22Rv1 (cell line): ENCODE measurements at regions not wholly inside any gene's neighbourhood (a gene's known extent, or its start where the extent isn't known, plus 50 kb on each side); places are given as distances from the start of the nearest gene placed in this dataset.

ENCODE experiments used
- ZFX ChIP-seq: fragments of 450-650 bp; IDR thresholded peaks from 2 replicates; pipeline ENCODE4 v1.6.1; 2017; ENCODE audit warnings: antibody characterized with exemption, borderline replicate concordance
- TF ChIP-seq, protein P1 (sequence below): fragments of 450-650 bp; IDR thresholded peaks from 2 replicates; pipeline ENCODE4 v1.5.1; 2017; ENCODE audit warnings: mild to moderate bottlenecking

DNA sequence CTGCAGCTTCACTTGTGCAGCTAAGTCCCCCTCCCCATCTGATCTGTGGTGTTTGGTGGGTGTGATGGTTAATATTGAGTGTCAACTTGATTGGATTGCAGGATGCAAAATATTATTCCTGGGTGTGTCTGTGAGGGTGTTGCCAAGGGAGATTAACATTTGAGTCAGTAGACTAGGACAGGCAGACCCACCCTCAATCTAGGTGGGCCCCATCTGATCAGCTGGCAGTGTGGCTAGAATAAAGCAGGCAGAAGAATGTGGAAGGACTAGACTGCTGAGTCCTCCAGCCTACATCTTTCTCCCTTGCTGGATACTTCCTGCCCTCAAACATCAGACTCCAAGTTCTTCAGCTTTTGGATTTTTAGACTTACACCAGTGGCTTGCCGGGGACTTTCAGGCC is 103.5 kb upstream of the BOD1L1 start:
- TF ChIP-seq, protein P1, sequence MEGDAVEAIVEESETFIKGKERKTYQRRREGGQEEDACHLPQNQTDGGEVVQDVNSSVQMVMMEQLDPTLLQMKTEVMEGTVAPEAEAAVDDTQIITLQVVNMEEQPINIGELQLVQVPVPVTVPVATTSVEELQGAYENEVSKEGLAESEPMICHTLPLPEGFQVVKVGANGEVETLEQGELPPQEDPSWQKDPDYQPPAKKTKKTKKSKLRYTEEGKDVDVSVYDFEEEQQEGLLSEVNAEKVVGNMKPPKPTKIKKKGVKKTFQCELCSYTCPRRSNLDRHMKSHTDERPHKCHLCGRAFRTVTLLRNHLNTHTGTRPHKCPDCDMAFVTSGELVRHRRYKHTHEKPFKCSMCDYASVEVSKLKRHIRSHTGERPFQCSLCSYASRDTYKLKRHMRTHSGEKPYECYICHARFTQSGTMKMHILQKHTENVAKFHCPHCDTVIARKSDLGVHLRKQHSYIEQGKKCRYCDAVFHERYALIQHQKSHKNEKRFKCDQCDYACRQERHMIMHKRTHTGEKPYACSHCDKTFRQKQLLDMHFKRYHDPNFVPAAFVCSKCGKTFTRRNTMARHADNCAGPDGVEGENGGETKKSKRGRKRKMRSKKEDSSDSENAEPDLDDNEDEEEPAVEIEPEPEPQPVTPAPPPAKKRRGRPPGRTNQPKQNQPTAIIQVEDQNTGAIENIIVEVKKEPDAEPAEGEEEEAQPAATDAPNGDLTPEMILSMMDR: no peak
- TF ChIP-seq ZFX: no peak
